ENCODE measurements at regions not wholly inside any gene's neighbourhood (a gene's known extent, or its start where the extent isn't known, plus 50 kb on each side); places are given as distances from the start of the nearest gene placed in this dataset.
"Not testable (repeated sequence)": the region's sequence is repeated elsewhere in the genome, so short reads cannot be mapped to it uniquely, and the experiment has no call there.

DNA sequence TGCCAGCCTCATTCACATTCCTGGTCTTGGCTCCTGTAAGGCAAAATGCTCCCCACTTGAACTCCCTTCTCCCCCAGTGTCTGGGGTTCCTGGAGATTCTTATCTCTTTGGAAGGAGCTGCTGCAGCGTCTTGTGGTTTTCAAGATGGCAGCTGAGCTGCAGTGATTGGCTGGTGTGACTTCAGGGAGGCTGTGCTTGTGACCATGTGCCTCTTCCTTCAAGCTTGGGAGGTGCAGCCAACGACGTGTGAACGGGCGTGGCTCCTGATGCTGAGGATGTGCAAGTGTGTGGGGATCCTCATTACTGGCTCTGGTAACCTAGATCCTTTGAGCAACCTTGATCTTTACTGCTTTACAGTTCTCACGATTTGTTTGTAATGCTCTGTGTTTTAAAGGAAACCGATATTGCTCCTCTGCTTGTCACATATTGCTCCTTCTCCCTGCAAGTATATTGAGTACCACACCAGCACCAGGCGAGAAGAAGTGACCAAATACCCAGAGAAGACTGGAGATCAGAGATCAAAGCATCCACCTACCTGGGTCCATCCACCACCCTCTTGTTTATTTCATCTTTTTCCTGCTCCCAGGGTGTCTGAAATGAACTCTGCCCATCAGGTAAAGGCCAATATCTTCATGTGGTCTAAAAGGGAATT is 208.5 kb downstream of the FGF9 start:
- no peak for DNase-seq (ENCODE audit: low read depth)

DNA sequence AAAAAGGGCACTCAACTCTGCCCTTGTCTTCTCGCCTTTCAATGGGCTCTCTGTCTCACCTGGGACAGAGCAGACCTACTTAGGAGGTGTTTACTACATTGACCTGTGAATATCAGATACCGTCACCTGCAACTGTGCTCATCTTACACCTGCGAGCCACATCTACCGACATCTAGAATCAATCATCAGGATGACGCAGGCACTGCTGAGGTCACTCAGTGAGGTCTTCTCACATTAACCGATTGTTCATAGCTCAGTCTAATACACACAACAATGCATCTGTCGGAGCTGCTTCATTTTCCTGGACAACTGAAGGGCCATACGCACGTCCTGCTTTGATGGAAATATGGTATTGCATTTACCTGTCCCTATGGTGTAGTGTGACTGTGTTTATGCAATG is 211.9 kb downstream of the FGF9 start:
- no peak for DNase-seq (ENCODE audit: low read depth)

- DNase-seq (ENCODE audit: low read depth): no peak
These were observed 212.8 kb downstream of the FGF9 start for GRCh38 chr13:21883713-21884112.

- DNase-seq (ENCODE audit: low read depth): no peak
These were observed 213.5 kb downstream of the FGF9 start for GRCh38 chr13:21884299-21884909.

GRCh38 chr13:21884965-21885567 is 214.2 kb downstream of the FGF9 start:
- no peak for DNase-seq (ENCODE audit: low read depth)

GRCh38 chr13:21885714-21886224 is 214.9 kb downstream of the FGF9 start:
- DNase-seq (ENCODE audit: low read depth): no peak

DNA sequence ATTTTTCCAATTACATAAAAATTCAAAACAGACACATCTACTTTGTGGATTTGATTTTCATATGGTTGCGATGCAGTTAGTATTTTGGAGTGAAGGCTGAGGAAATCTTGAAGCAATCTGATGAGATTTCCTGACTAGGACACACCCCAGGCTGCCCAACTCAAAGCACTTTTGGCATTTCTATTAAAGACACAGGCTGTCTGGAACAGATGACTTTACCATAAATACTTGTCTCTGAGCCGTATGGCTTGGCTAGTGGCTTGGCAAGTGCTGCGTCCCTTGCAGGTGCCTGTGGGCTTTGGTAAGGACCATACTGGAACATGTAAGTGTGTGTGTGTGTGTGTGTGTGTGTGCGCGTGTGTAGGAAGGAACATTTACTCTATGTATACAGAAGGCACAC is 218.8 kb downstream of the FGF9 start:
- DNase-seq (ENCODE audit: low read depth): no peak

DNA sequence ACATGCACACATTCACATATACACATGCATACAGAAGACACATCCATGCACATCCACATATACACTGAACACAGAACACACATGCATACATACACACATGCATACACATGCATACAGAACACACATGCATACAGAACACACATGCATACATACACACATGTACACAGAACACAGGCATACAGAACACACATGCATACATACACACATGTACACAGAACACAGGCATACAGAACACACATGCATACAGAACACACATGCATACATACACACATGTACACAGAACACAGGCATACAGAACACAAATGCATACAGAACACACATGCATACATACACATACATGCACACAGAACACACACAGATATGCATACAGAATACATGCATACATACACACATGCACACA is 219.3 kb downstream of the FGF9 start:
- DNase-seq (ENCODE audit: low read depth): not testable (repeated sequence)

DNA sequence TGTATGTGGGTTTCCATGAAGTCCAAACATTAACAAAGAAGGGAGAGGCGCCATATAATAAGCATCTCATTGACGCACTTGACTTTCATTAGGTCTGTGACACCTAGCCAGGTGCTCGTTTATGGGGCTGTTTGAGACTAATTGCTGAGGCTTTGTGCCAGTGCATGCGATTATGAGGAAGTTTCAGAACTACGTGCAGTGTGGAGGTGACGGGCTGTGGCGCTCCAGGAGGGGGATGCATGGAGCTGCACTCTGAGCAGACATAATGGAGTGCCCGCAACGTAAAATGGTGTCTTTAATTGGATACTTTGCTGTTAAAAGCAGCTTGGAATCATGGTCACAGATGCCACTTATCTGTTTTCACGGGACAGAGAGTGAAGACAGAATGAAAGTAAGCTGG is 223.2 kb downstream of the FGF9 start:
- no peak for DNase-seq (ENCODE audit: low read depth)

DNA sequence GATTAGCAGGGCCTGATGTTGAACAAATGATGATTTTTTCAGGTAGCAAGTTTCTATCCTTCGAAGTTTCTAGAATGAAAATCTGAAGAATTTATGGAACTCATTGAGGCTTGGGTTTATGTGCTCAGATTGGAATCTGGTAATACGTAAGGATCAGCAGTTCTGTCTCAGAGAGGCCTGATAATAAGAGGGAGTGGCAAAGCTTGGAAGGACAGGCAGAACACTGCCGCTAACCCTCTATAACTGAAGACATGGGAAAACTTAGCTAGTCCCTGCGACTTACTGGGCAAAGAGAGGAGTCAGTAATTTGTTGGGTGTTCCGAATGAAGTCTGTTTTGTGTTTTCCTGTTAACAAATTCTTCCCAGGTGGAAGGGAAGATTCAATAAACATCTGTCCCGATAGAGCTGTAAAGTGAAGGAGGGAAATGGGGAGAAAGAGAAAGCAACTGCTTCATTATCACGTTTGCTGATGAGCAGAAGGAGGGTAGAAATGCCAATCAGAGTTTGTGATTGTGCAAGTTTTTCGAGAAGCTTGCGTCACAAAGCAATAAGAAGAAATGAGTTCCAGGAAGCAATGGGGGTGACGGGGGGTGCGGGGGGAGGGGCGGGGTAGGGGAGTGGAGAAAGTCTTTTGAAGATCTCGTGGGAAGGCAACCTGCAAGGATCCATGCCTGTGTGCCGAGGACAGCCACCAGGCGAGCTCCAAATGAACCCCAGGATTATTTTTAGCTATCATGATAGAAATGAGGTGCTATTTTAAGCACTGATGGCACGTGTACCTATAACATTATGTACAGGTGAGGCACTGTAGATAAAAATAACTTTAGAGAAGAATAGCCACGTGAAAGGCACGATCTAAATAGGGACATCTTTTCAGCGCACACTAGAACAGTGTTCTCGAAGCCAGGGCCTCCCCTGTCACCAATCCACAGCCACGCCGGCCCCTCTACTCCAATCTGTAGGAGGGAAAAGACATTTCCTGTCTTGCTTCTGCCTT is 224.1 kb downstream of the FGF9 start:
- DNase-seq (ENCODE audit: low read depth): no peak

DNA sequence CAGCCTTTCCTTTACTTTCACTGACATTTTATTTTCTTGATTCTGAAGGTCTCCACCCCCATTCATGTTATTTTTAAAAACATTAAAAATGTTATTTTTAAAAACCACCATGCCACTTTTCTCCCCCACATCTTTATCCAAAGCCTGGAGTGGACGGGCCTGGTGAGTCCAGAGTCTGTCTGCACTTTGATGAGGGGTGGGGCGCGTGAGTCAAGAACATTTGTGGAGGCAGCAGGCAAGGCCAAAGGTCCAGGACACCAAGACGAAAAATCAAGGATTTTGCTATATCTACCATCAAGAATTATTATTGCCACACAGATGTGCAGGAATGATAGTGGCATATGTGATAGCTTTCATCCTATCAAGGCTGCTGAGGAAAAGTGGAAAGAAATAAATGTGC is 224.9 kb downstream of the FGF9 start:
- DNase-seq (ENCODE audit: low read depth): no peak

DNA sequence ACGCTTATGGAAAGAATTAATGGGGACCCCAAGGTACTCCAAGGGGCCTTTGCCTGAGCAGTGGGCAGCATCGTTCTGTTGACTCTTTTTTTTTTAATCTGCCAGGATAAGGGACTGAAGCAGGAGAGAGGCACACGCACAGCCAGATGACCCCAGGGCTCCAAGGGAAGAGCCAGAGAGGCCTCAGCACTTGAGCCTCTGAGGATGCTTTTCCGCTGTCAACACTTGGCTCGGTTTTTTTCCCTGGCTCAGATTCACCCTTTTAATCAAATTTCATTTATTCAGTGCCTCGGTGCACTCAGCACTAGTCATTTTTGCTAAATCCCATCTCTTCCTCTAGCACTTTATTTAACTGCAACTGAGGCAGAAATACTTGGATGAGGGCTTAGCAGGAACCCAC is 226.3 kb downstream of the FGF9 start:
- DNase-seq (ENCODE audit: low read depth): no peak

DNA sequence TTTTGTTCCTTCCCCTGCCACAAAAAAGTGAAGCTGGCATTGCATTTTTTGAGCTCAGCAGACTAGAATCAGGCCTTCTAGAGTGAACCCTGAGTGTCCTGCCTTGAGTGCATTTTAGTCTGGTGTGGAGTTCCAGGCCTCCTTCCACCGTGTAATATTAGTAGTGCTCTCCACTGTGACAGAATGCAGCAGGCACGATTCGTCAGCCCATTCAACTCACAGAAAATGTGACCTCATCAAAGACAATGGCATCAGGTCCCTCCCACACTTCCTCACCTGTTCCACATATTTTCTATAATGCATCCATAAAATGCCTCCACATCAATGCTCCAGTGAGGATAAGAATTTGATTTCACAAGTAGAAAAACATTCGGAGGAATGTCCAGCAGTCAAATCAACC is 227.6 kb downstream of the FGF9 start:
- DNase-seq (ENCODE audit: low read depth): no peak

GRCh38 chr13:21898945-21899344 is 228.1 kb downstream of the FGF9 start:
- no peak for DNase-seq (ENCODE audit: low read depth)

DNA sequence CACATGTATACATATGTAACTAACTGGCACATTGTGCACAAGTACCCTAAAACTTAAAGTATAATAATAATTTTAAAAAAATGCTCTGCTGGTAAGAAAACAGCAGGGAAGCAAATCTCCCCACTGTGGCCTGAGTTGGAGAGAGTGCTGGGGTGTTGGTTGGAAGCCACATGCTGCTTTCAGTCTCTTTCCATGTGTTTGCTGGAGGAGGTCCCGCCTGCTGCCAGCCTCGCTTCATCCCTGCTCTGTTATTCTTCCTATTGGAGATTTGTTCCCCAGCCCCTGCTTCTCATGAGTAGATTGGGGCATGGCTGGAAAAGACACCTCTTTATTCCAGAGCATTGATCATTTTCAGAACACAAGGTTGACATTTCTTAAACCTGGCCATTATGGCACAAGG is 230.5 kb downstream of the FGF9 start:
- no peak for DNase-seq (ENCODE audit: low read depth)

GRCh38 chr13:21901811-21902708 is 231.2 kb downstream of the FGF9 start:
- DNase-seq (ENCODE audit: low read depth): no peak

DNA sequence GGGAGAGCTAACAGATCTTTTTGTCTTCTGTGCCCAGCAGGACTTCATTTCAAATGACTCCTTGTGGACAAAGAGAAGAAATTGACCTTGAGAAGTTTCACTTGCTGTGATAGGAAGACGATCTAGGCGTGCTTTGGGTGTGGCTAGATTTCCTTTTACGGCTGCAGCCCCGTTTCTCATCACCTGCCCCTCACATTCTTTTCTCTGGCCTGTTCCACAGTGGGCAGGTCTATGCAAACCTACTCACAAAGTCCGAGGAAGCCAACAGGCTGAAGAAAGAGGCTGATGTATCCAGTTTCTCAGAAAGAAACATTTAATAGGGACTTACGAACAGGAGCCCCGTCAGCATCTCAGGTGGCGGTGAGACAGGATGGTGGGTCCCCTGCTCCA is 231.8 kb downstream of the FGF9 start:
- DNase-seq (ENCODE audit: low read depth): no peak

GRCh38 chr13:21905486-21905885 is 234.6 kb downstream of the FGF9 start:
- no peak for DNase-seq (ENCODE audit: low read depth)

DNA sequence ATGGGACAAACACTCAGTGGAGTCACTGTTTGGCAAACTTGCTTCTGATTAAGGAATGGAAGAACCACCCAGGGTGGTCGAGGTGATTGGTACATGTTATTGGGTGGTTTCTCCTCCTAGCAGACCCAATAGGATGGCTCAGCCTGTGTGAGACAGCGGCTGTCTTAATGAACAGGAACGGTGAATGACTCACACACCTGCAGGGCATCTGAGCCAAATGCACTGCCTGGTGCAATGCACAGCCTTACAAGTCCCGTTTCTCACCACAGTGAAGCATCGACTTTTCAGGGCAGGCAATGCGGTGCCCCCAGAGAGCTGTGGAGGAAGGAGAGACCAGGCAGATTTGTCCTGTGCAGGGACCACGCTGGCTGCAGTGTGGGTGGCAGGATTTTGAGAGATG is 238.5 kb downstream of the FGF9 start:
- DNase-seq (ENCODE audit: low read depth): no peak

GRCh38 chr13:21910546-21910945 is 239.7 kb downstream of the FGF9 start:
- DNase-seq (ENCODE audit: low read depth): no peak

DNA sequence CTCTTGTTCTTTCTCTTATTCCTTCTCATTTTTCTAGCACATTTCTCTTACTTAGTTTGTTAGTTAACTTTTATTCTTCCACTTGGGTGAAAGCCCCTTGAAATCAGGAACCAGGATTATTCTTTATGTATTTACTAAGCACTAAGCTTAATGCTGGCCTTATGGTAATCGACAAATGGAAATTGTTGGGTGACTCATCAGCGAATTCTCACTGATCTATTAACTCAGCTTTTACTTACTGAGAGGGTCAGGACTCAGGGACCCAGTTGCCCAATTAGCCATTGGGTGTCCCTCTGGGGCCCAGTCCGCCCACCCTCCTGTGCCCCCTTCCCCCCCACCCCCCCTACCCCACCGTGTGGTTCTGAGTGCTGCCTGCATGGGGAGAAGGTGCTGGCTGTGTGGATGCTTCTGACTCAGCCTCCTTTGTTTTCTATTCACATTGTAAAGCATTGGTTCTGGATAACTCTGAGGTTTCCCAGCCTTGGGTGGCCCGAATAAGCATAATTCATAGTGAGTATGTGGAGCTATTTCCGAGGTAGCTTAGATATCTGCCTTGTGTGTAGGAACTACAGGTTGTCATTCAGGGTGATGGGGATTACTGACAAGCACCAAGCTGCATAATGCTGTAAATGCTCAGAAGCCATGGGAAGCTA is 240.9 kb downstream of the FGF9 start:
- no peak for DNase-seq (ENCODE audit: low read depth)

Measured in activated T-cell treated with anti-CD3 and anti-CD28 coated beads for 24 hours (primary cell).